ENCODE measurements at regions not wholly inside any gene's neighbourhood (a gene's known extent, or its start where the extent isn't known, plus 50 kb on each side); places are given as distances from the start of the nearest gene placed in this dataset.

- no peak for TF ChIP-seq CTCF (IDR thresholded peaks at IDR 0.05)
- TF ChIP-seq POLR2A (IDR thresholded peaks at IDR 0.05) = no peak
These were observed 246.0 kb upstream of the UBE2E3 start for GRCh38 chr2:180734382-180734781.

Measured in lower leg skin (tissue), 3 donors.